ENCODE measurements at regions not wholly inside any gene's neighbourhood (a gene's known extent, or its start where the extent isn't known, plus 50 kb on each side); places are given as distances from the start of the nearest gene placed in this dataset.

DNA sequence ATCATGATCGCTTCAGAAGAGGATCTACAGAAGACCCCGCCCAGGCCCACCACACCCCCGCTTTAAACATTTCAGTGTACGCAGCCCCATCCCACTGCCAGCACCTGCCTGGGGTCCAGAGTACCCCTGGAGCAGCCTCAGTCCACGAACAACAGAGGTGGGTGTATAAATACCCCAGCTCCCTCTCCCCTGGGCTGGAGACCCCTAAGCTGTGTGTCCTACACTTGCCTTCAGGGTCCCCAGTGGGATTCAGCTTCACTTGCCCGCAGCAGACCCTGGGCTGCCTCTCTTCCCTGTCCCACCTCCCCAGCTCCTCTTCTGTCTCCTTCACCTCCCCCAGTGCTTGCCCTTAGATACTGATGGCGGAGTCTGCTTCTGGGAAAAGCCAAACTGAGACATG is 105.7 kb downstream of the RBFOX3 start:
- TF ChIP-seq, protein P1, sequence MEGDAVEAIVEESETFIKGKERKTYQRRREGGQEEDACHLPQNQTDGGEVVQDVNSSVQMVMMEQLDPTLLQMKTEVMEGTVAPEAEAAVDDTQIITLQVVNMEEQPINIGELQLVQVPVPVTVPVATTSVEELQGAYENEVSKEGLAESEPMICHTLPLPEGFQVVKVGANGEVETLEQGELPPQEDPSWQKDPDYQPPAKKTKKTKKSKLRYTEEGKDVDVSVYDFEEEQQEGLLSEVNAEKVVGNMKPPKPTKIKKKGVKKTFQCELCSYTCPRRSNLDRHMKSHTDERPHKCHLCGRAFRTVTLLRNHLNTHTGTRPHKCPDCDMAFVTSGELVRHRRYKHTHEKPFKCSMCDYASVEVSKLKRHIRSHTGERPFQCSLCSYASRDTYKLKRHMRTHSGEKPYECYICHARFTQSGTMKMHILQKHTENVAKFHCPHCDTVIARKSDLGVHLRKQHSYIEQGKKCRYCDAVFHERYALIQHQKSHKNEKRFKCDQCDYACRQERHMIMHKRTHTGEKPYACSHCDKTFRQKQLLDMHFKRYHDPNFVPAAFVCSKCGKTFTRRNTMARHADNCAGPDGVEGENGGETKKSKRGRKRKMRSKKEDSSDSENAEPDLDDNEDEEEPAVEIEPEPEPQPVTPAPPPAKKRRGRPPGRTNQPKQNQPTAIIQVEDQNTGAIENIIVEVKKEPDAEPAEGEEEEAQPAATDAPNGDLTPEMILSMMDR (conservative IDR thresholded peaks at IDR 0.05 in 1 of 2, IDR thresholded peaks at IDR 0.05 in 1 of 2; ENCODE audit: extremely low read depth in 1 of 2, insufficient read depth in 1 of 2, low read depth in 1 of 2, low read length in 2 of 2): no peak
- no peak for TF ChIP-seq EZH2 (IDR thresholded peaks at IDR 0.05; ENCODE audit: borderline replicate concordance, low read length)

Data from mammary epithelial cell (primary cell).